ENCODE measurements at regions not wholly inside any gene's neighbourhood (a gene's known extent, or its start where the extent isn't known, plus 50 kb on each side); places are given as distances from the start of the nearest gene placed in this dataset.
"Not testable (repeated sequence)": the region's sequence is repeated elsewhere in the genome, so short reads cannot be mapped to it uniquely, and the experiment has no call there.

DNA sequence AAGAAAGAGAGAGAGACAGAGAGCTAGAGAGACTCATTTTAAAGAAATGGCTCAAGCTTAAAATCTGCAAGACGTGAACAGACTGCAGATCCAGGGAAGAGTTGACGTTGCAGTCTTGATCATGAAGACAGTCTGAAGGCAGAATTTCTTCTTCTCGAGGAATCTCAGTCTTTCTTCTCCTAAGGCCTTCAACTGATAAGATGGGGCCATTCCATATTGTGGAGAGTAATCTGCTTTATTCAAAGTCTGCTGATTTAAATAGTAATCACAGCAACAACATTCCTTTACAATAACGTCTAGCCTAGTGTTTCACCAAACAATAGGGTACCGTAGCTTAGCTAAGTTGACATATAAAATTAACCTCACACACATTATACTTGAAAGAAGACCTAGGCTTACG, 208.4 kb upstream of the ADAMTS3 start:
- DNase-seq (ENCODE audit: low read depth) = no peak

DNA sequence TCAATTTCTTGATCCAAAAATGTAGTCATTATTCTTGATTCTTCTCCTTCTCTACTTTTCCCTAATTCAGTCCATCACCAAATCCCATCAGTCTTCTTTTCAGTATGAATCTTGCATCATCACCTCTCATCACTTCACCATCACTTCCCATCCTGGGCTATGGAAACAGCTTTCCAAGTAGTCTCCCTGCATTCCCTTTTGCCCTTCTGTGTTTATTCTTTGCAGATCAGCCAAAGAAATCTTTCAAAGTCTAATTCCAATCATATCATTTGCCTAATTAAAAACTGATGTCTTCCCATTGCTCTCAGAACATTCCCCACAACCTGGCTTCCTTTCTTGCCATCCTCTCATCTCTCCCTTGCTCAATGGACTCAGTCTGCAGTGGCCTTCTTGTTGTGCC, 201.7 kb upstream of the ADAMTS3 start:
- DNase-seq (ENCODE audit: low read depth) = no peak

DNA sequence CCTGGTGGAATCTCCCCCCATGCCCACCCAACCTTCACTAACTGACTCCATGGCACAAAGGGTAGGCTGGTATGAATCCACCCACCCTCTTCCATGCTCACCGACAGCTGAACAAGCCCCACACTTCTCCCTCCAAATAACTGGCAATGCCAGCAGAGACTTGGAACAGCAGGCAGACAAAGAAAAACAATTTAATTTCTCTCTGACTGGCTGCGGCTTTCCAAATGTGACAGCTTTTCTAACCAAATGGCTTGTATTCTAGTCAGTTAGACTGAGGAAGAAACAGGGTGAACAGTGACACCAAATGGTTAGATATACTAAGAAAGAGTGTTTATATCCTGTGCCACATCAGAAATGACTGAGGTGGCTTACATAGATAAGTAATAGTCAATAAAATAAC, 199.3 kb upstream of the ADAMTS3 start:
- DNase-seq (ENCODE audit: low read depth) = no peak

DNA sequence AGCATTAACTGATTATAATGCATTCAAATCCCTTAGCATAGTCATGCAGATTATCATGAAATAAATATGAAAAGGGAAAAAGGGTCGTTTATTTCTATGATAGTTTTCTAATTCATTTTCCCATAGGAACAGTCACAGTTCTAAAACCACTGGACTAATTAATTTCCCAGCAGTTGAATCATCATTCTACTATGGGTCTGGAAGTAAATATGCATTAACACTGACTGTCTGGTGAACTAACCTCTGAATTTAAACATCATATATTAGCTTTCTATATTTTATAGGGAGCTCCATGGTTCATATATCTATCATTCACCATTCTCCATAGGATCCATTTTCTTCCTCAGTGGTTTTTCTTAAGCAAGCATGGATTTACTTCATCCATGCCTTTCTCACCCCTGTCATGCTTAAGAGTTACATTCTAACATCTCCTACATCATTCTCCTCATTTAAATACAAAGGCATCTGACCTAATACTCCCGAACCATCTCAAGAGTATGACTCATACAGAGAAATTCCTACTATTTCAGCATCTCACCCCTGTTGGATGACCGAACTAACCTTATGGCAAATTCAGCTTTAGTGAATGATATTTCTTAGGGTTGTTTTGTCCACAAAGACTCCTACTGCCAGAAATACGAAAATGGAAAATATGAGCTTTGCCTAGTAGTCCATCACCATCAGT, 198.7 kb upstream of the ADAMTS3 start:
- peak; percentile 40 for DNase-seq (ENCODE audit: low read depth)

DNA sequence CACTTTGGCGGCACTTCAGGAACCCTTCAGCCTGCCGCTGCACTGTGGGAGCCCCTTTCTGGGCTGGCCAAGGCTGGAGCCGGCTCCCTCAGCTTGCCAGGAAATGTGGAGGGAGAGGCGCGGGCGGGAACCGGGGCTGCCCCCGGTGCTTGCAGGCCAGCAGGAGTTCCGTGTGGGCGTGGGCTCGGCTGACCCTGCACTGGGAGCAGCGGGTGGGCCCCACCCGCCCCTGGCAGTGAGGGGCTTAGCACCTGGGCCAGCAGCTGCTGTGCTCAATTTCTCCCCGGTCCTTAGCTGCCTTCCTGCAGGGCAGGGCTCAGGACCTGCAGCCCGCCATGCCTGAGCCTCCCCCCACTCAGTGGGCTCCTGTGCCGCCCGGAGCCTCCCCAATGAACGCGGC, 196.8 kb upstream of the ADAMTS3 start:
- DNase-seq (ENCODE audit: low read depth) = not testable (repeated sequence)

DNA sequence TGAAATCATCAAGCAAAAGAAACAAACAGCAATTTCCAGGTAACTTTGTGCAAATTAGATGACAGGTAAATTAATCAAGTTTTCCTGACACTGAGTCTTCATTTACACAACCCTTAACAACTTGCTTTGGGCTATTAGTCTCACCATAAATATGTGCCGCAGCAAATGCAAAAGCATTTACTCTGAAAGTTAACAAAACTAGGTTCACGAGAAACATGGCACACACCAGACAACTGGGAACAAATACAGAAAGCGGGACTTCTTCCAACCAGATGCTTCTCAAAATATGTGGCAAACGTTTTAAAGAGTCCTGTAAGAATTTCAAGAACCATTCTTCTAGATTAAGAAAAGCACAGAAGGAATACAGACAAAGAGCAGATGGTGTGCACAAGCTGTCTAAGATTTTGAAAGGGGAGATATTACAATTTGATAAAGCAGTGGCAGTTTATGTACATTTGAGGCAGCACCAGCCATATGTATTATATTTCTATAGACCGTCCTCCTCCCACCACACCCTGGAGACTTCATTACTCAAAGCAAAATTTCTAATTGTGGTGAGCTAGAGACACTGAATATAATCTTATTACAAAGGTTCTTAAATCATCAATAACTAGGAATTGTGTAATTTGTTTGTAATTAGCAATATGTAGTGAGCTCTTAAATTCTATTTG, 192.5 kb upstream of the ADAMTS3 start:
- DNase-seq (ENCODE audit: low read depth) = no peak

DNA sequence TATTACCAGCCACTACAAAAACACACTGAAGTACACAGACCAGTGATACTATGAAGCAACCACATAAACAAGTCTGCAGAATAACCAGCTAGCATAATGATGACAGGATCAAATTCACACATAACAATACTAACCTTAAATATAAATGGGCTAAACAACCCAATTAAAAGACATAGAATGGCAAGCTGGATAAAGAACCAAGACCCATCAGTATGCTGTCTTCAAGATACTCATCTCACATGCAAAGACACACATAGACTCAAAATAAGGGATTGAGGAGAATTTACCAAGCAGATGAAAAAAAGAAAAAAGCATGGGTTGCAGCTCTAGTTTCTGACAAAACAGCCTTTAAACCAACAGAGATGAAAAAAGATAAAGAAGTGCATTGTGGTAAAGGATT, 184.4 kb upstream of the ADAMTS3 start:
- DNase-seq (ENCODE audit: low read depth) = not testable (repeated sequence)

DNA sequence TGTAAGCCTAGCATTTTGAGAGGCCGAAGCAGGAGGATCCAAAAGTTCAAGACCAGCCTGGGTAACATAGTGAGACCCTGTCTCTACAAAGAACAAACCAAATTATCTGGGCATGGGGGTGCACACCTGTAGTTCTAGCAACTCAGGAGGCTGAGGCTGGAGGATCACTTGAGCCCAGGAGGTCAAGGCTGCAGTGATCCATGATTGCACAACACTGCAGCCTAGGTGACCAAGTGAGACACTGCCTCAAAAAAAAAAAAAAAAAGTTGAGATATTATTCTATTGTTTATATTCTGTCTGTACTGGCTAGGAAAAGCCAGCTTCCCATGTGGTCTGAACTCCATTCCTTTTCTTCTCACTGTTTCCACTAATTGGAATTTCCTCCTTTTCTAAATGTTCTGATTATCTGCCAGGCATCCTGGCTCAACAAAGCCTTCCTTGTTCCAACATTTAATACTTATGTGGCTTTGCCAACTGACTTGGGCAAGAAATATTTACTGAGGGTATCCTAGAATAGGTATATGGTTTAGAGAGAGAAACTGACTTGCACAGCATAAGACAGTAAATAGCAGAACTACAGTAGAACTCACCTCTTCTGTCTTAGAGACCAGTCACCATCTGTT, 175.2 kb upstream of the ADAMTS3 start:
- DNase-seq (ENCODE audit: low read depth) = peak; percentile 3

DNA sequence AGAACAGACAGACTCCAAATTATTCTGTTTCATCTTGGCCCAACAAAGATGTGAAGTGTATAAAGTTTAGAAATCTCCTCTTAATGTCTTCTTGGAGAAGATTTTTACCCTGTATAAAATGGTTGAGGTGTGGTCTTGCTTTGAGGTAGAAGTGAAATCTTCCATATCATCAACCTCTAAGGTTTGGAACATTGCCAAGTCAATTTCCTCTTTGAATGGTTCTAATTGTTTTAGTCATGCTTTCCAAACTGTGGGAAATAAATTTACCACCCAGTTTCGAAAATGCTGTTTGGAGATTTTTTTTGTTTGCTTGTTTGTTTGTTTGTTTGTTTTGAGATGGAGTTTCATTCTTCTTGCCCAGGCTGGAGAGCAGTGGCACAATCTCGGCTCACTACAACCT, 174.1 kb upstream of the ADAMTS3 start:
- peak; percentile 9 for DNase-seq (ENCODE audit: low read depth)

DNA sequence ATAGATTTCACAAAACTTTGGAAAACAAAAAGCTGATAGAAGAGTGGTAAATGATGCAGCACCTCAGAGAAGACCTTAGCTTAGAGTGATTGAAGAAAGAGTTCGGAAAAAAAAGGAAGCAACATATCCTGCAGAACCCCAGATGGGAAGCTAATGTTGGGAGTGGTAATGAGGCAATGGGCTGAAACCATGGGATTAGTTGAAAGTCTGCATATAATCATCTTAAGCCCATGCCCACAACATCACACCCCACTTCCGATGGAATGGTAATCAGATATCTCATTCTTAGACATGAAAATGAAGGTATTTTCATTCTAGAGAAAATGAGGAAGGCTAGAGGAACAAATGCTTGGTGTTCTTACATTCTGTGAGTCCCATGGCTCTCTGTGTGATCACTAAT, 146.3 kb upstream of the ADAMTS3 start:
- DNase-seq (ENCODE audit: low read depth) = no peak

DNA sequence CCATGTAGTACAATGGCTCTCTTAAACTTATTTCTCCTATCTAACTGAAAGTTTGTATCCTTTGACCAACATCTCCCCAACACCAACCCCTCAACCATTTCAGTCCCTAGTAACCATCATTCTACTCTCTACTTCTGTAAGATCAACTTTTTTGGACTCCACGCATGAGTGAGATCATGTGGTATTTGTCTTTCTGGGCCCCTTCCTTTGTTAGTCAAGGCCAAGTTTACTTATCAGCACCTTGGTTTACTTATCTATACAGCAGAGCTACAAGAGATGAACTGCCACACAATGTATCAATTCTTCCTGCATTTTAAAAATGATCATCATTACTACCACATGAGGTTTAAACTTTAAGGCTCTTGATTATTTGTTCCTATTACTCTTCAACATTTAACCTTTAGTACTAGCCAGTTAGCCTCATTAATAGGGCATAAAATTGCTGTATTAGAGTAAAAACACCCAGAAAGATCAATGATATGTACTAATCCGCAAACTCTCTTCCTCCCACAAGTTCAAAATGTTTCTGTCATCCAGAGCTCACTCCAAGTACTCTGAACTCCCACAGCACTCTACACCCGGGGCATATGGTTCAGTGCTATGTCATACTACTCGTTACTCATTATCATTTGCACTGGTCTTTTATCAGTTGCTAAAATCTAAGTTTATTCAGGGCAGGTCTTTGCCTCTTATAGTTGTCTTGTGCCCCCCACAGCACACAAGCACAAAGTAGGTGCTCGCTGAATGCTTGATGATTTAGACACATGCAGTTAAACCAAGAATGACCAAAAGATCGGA, 145.7 kb upstream of the ADAMTS3 start:
- no peak for DNase-seq (ENCODE audit: low read depth)

DNA sequence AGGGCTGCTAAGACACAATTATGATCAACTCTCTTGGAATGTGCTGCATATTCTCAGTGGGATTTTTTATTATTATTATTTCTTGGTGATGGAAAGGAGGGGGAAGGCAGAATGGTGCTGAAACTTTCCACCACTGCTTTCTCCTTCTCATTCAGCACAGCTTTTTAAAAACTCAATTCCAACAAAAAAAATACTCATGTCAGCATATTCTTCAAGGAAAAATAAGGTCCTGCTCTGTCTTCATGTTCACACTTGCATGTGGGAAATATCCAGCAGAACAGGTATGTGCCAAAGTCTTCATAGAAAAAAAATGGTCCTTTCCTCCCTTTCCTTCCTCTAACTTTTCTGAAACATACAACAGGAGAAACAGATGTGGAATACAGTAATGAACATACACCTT, 144.0 kb upstream of the ADAMTS3 start:
- DNase-seq (ENCODE audit: low read depth) = no peak

DNA sequence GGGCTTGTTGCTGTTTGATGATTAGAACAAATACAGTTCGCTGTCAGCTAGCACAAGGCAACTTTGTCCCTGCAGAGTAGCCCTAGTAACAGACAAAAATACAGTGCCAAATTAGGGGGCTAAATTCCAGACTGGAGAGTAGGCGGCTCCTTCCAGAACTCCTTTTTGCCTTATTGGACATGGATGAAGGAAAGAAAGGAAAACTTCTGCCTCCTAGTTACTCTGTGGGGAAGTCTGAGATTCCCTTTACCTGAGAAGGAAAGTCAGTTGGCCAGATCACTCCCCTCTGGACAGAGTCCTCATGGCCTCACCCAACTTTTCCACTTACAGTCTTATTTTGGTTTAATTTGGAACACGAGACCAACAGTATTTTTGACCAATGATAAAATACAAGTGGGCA, 140.5 kb upstream of the ADAMTS3 start:
- no peak for DNase-seq (ENCODE audit: low read depth)

DNA sequence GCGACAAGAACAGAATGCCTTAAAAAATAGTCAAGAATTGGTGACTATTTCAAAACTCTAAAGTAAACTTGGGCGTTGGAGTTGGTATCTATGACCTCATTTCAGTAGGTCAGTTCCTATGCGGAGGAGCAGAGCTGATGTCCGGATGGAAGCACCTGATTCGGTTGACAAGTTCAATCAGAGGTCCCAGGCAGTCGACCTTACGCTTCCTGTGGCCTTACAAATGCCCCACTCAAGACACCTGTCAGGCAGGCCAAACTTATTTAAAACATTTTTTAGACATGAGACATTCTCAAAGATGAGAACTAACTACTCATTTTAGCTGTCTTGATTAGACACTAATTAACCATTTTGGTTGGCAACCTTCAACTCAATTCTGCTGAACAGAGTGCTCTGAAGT, 137.7 kb upstream of the ADAMTS3 start:
- no peak for DNase-seq (ENCODE audit: low read depth)

DNA sequence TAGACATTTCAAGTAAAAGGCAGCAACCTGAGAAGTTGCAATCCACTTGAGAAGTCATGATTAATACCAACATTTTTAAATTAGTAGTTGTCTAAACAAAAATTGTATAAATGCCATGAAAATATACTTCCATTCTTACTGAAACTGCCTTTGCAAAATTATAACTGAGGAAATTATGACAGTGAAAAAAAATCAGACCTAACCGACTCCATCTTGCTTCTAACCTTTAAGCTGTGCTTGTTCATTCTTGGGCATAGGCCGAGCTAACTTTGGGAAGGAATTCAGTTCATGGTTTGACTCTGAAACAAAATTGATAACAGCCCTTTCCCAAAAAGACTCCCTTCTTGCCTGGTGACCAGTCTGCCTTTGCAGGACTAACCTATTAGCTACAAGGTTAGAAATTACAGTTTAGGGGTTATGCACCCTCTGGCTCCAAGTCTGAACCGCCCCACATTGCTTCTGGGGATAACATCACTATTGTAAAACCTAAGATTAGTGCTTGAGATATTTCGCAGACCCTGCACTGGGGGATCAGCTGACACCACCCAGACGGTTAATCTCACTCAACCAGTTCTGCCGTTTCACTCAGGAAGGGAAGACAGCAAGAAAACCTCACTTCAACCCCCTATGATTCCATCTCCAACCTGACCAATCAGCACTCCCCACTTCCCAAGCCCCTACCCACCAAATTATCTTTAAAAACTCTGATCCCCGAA, 136.1 kb upstream of the ADAMTS3 start:
- DNase-seq (ENCODE audit: low read depth) = not testable (repeated sequence)

DNA sequence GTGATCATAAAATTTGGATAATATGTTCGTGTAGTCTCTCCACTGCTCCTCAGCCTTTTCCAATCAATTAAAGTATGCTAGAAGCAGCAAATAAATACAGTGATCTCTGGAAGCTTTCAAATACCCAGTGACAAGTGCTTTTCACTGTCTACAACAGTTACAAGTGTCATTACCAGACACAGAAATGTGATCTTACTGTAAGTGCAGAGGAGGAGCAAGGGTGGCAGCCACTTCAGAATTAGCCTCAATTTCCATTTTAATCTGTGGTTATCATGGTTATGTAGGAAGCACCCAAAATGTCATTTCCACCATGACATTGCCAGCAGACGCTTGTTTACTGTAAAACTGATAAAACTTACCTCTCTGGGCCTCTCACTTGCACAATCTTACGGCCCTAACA, 133.9 kb upstream of the ADAMTS3 start:
- DNase-seq (ENCODE audit: low read depth) = no peak

DNA sequence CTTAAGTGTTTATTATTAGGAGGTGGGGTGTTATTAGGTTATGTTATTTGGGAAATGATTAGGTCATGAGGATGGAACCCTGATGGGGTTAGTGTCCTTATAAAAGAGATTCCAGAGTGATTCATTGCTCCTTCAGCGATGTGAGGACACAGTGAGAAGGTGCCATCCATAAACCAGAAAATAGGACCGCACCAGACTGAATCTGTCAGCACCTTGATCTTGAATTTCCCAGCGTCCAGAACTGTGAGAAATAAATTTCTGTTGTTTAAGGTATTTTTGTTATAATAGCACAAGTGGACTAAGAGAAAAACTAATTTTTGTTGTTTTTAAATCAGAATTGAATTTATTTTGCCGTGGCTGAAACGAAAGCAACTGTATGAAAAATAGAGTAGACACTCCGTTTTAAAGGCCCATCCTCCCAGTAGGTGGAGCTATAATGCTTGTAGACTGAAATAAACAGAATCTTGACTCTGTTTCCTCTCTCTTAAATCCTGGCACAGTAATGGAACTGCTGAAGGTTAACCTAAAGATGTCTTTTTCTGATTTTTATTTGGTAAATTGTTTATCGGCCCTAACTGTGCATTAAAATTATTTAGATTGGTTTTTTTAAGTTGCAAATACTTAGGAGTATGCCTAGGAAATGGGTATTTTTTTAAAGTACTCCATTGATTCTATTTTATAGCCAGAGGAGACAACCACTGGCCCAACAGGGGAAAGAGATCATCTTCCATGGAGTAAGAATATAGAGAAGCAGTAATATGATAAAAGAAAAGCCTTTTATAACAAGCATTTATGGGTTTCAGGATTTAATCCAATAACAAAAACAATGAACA, 133.2 kb upstream of the ADAMTS3 start:
- peak; percentile 45 for DNase-seq (ENCODE audit: low read depth)

DNA sequence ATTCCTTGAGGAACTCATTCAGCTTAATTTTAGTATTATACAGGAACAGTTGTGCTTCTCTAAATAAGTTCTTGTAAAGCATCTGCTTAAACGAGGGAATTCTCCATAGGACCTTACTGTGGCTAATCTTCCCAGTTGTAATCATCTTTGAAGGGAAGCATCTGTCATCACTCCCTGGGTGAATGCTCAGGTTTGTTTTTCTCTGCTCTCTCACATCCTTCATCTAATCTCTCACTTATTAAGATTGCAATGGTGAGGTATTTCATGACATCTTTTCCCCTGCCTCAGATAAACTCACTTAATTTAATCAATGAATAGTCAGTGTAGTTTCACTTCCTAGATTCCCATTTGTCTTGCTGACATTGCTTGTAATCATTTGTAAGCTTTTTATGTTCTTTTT, 121.8 kb upstream of the ADAMTS3 start:
- DNase-seq (ENCODE audit: low read depth) = no peak

DNA sequence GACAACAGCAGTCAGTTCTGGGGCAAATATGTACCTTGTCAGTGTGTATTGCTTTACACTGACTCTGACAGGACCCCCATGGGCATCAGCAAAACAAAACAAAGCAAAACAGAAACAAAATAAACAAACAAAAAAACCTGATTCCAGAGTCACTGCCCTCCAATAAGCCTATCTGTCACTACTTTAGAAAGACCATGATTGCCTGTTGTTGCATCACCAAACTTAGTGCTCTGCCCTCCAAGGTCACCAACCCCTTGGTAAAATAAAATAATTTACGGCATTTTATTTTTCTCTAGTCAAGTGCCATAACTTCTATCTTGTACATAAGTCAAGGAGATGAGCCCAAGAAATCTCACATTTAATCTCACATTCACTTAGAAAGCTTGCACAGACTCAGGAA, 120.9 kb upstream of the ADAMTS3 start:
- no peak for DNase-seq (ENCODE audit: low read depth)

DNA sequence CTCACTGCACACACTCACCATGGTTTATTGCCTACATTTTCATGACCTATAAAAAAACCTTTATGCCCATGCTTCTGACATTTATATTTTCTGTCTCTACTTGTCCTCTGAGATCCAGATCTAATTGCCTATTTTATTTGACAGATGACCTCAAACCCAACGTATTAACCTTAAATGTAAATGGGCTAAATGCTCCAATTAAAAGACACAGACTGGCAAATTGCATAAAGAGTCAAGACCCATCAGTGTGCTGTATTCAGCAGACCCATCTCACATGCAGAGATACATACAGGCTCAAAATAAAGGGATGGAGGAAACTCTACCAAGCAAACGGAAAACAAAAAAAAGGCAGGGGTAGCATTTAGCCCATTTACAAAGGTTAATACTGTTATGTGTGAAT, 117.4 kb upstream of the ADAMTS3 start:
- not testable (repeated sequence) for DNase-seq (ENCODE audit: low read depth)

DNA sequence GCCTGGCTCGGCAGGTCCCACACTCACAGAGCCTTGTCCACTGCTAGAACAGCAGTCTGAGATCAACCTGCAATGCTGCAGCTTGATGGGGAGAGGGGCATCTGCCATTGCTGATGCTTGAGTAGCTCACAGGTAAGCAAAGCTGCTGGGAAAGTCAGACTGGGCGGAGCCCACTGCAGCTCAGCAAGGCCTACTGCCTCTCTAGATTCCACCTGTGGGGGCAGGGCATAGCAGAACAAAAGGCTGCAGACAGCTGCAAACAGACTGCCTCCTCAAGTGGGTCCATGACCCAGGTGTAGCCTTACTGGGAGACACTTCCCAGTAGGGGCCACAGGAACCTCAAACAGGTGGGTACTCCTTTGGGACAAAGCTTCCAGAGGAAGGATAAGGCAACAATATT, 110.6 kb upstream of the ADAMTS3 start:
- no peak for DNase-seq (ENCODE audit: low read depth)

All from RPMI7951 (cell line).